Gastrocnemius medialis (tissue), 4 donors: ENCODE measurements at regions not wholly inside any gene's neighbourhood (a gene's known extent, or its start where the extent isn't known, plus 50 kb on each side); places are given as distances from the start of the nearest gene placed in this dataset.

Experiments used
- POLR2A ChIP-seq, 2 donors: fragments of 450-650 bp; IDR thresholded peaks; one replicate each; pipeline ENCODE4 v1.6.1; 2017; ENCODE audit warnings: antibody characterized with exemption in 2 of 2, mild to moderate bottlenecking in 2 of 2, moderate library complexity in 2 of 2
- TF ChIP-seq, protein P1 (sequence below), 5 experiments: fragments of 450-650 bp in 3 of 5; fragments of 200-600 bp in 2 of 5; sonication (generic) in 2 of 5; IDR thresholded peaks in 4 of 5; conservative IDR thresholded peaks in 1 of 5; 1 replicate in 4 of 5; 2 replicates in 1 of 5; pipeline ENCODE4 v1.5.1; 2016 to 2019; ENCODE audit warnings: antibody characterized with exemption in 5 of 5, mild to moderate bottlenecking in 3 of 5, moderate library complexity in 3 of 5

- TF ChIP-seq, protein P1, sequence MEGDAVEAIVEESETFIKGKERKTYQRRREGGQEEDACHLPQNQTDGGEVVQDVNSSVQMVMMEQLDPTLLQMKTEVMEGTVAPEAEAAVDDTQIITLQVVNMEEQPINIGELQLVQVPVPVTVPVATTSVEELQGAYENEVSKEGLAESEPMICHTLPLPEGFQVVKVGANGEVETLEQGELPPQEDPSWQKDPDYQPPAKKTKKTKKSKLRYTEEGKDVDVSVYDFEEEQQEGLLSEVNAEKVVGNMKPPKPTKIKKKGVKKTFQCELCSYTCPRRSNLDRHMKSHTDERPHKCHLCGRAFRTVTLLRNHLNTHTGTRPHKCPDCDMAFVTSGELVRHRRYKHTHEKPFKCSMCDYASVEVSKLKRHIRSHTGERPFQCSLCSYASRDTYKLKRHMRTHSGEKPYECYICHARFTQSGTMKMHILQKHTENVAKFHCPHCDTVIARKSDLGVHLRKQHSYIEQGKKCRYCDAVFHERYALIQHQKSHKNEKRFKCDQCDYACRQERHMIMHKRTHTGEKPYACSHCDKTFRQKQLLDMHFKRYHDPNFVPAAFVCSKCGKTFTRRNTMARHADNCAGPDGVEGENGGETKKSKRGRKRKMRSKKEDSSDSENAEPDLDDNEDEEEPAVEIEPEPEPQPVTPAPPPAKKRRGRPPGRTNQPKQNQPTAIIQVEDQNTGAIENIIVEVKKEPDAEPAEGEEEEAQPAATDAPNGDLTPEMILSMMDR (IDR thresholded peaks at IDR 0.05 in 4 of 5, conservative IDR thresholded peaks at IDR 0.05 in 1 of 5) = no peak
- TF ChIP-seq POLR2A (IDR thresholded peaks at IDR 0.05) = no peak
Observed at GRCh38 chr2:36170805-36171204, 184.8 kb upstream of the CRIM1 start.
